ENCODE measurements at regions not wholly inside any gene's neighbourhood (a gene's known extent, or its start where the extent isn't known, plus 50 kb on each side); places are given as distances from the start of the nearest gene placed in this dataset.

DNA sequence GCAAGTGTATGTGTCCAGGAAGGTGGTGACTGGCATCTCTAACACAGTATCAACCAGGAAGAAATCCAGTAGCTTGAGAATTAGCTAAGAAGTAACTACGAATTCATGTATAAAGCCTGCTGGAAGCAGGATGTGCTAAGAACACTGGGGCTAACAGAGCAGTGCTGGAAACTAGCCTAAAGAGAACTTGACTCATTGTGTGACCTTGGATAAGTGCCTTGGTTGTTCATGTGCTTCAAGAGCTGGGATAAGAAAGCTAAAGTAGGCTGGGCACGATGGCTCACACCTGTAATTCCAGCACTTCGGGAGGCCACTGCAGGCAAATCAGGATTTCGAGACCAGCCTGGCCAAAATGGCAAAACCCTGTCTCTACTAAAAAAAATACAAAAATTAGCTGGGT is 186.9 kb downstream of the RRAGC start:
- TF ChIP-seq, protein P1, sequence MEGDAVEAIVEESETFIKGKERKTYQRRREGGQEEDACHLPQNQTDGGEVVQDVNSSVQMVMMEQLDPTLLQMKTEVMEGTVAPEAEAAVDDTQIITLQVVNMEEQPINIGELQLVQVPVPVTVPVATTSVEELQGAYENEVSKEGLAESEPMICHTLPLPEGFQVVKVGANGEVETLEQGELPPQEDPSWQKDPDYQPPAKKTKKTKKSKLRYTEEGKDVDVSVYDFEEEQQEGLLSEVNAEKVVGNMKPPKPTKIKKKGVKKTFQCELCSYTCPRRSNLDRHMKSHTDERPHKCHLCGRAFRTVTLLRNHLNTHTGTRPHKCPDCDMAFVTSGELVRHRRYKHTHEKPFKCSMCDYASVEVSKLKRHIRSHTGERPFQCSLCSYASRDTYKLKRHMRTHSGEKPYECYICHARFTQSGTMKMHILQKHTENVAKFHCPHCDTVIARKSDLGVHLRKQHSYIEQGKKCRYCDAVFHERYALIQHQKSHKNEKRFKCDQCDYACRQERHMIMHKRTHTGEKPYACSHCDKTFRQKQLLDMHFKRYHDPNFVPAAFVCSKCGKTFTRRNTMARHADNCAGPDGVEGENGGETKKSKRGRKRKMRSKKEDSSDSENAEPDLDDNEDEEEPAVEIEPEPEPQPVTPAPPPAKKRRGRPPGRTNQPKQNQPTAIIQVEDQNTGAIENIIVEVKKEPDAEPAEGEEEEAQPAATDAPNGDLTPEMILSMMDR (conservative IDR thresholded peaks at IDR 0.05; ENCODE audit: low read length): no peak
- no peak for TF ChIP-seq EZH2phosphoT487 (IDR thresholded peaks at IDR 0.05; ENCODE audit: borderline replicate concordance, low read depth, low read length)
